ENCODE measurements at regions not wholly inside any gene's neighbourhood (a gene's known extent, or its start where the extent isn't known, plus 50 kb on each side); places are given as distances from the start of the nearest gene placed in this dataset.
"Not testable (repeated sequence)": the region's sequence is repeated elsewhere in the genome, so short reads cannot be mapped to it uniquely, and the experiment has no call there.

- no peaks in the 10 kb centered on the region for H3K36me3 ChIP-seq (ENCODE audit: control insufficient read depth, insufficient read depth, low read length)
- H3K4me3 Mint-ChIP-seq: no peak overlapping the region
- H3K4me1 ChIP-seq (ENCODE audit: control insufficient read depth, insufficient read depth, low read length): no peaks in the 10 kb centered on the region
- no peaks in the 10 kb centered on the region for H3K9me3 Mint-ChIP-seq
- H3K9me3 ChIP-seq (ENCODE audit: control insufficient read depth, low read length): no peaks in the 10 kb centered on the region
- H3K27me3 ChIP-seq (ENCODE audit: control insufficient read depth, insufficient read depth, low read length, poor library complexity, severe bottlenecking): no peaks in the 10 kb centered on the region
- H3K4me1 Mint-ChIP-seq: no peaks in the 10 kb centered on the region
- H3K27ac ChIP-seq (ENCODE audit: low read depth, low read length): no peak overlapping the region
- H3K27ac Mint-ChIP-seq: no peak overlapping the region
- TF ChIP-seq, protein P1, sequence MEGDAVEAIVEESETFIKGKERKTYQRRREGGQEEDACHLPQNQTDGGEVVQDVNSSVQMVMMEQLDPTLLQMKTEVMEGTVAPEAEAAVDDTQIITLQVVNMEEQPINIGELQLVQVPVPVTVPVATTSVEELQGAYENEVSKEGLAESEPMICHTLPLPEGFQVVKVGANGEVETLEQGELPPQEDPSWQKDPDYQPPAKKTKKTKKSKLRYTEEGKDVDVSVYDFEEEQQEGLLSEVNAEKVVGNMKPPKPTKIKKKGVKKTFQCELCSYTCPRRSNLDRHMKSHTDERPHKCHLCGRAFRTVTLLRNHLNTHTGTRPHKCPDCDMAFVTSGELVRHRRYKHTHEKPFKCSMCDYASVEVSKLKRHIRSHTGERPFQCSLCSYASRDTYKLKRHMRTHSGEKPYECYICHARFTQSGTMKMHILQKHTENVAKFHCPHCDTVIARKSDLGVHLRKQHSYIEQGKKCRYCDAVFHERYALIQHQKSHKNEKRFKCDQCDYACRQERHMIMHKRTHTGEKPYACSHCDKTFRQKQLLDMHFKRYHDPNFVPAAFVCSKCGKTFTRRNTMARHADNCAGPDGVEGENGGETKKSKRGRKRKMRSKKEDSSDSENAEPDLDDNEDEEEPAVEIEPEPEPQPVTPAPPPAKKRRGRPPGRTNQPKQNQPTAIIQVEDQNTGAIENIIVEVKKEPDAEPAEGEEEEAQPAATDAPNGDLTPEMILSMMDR (conservative IDR thresholded peaks at IDR 0.05): no peak
- H3K27me3 Mint-ChIP-seq (ENCODE audit: insufficient read depth): peaks cover 2% of the 10 kb centered on the region
- H3K36me3 Mint-ChIP-seq (ENCODE audit: low read depth): no peaks in the 10 kb centered on the region
- H3K9ac ChIP-seq (ENCODE audit: extremely low read depth, low read length, poor library complexity, severe bottlenecking): no peak overlapping the region
- H3K4me3 ChIP-seq (ENCODE audit: low read length): no peak overlapping the region
- no peak for DNase-seq
These were observed 417.2 kb downstream of the ADAM29 start for GRCh38 chr4:175335331-175335730.

DNA sequence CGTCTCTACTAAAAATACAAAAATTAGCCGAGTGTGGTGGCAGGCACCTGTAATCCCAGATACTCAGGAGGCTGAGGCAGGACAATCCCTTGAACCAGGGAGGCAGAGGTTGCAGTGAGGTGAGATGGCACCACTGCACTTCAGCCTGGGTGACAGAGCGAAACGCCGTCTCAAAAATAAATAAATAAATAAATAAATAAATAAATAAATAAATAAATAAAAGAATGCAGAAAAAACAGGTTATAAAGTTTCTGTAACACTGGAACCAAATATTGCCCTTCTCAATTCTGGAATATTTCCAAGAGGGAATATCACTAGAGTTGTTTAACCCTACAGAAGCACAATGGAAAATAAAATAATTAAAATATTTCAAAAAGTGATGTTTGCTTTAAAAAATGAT is 418.4 kb downstream of the ADAM29 start:
- H3K27ac Mint-ChIP-seq; H3K27me3 ChIP-seq (ENCODE audit: control insufficient read depth, insufficient read depth, low read length, poor library complexity, severe bottlenecking); H3K9me3 Mint-ChIP-seq; DNase-seq; H3K9me3 ChIP-seq (ENCODE audit: control insufficient read depth, low read length); H3K36me3 ChIP-seq (ENCODE audit: control insufficient read depth, insufficient read depth, low read length); H3K27ac ChIP-seq (ENCODE audit: low read depth, low read length); H3K4me1 ChIP-seq (ENCODE audit: control insufficient read depth, insufficient read depth, low read length); H3K36me3 Mint-ChIP-seq (ENCODE audit: low read depth); H3K9ac ChIP-seq (ENCODE audit: extremely low read depth, low read length, poor library complexity, severe bottlenecking); H3K4me1 Mint-ChIP-seq; H3K4me3 ChIP-seq (ENCODE audit: low read length); H3K4me3 Mint-ChIP-seq; H3K27me3 Mint-ChIP-seq (ENCODE audit: insufficient read depth): not testable (repeated sequence)
- WGBS, 2 experiments (ENCODE audit: insufficient coverage in 1 of 2, insufficient read length in 1 of 2): 80 to 93% methylated on average over 2 of the region's 5 CpGs

DNA sequence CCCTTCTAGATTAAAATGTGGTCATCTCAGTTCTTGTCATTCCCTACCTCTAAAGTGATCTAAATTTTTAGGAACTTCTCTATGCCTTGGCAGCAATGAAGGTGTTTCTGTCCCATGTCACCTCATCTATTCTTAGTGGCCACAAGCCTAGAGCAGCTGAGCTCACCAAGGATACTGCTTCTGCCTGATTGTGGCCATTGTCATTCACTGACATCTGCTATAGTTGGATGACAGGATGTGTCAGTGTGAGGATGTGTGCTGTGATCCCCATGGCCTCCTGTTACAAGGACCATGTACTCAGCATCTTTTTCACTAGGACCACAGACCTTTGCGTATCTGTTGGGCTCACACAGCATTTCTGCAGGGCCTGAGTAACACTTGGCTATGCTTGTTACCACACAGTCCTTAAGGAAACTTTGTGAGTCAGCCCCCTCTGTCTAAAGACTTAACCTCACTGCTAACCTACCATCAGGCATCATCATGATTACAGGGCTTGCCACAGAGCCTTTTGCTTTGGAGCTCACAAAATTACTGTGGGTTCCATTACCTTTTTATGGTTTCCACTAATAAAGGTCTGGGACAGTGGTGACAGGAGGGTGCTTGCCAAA is 421.0 kb downstream of the ADAM29 start:
- Histone ChIP-seq H3K4me1 (ENCODE audit: control insufficient read depth, insufficient read depth, low read length) (no peaks in the 10 kb centered on the region), H3K36me3 (ENCODE audit: control insufficient read depth, insufficient read depth, low read length) (no peaks in the 10 kb centered on the region), H3K9ac (ENCODE audit: extremely low read depth, low read length, poor library complexity, severe bottlenecking) (no peak overlapping the region), H3K27ac (ENCODE audit: low read depth, low read length) (no peak overlapping the region), H3K27me3 (ENCODE audit: control insufficient read depth, insufficient read depth, low read length, poor library complexity, severe bottlenecking) (no peaks in the 10 kb centered on the region), H3K9me3 (ENCODE audit: control insufficient read depth, low read length) (no peaks in the 10 kb centered on the region), H3K4me3 (ENCODE audit: low read length) (no peak overlapping the region)
- WGBS, 2 experiments (ENCODE audit: insufficient coverage in 1 of 2, insufficient read length in 1 of 2): 89% methylated on average over 1 of the region's 1 CpG; no CpG with 5 or more reads in 1 of the 2 experiments
- Mint-ChIP-seq H3K4me3 (no peak overlapping the region), H3K4me1 (no peaks in the 10 kb centered on the region), H3K27me3 (ENCODE audit: insufficient read depth) (peaks cover 2% of the 10 kb centered on the region), H3K9me3 (peaks cover 7% of the 10 kb centered on the region), H3K36me3 (ENCODE audit: low read depth) (no peaks in the 10 kb centered on the region), H3K27ac (no peak overlapping the region)
- TF ChIP-seq, protein P1 (conservative IDR thresholded peaks at IDR 0.05): no peak
- DNase-seq: no peak

DNA sequence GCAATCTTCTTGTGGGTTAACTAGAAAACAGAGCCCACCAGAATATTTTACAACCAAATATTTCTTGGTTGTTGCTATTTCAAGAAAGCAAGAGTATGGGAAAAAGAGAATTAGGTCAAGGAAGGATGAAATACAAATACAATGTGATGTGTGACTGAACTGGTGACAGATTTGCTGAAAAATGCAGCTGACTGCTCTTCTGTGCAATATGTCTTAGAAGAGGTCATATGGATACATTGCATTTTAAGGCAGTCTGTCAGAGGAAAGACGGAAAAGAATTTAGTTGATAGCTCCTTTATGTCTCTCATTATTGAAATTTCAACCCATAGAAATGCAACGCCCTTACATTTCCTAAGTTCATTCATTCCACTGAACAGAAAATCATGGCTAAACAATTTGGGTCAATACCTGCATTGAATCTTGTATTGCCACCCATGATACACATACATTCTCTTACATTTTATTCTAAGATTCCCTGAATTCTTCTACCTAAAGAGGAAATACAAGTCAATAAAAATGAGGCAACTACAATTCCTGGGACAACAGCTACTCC is 423.1 kb downstream of the ADAM29 start:
- H3K9me3 Mint-ChIP-seq: peaks cover 11% of the 10 kb centered on the region
- TF ChIP-seq, protein P1 (conservative IDR thresholded peaks at IDR 0.05): no peak
- no peak overlapping the region for H3K27ac Mint-ChIP-seq

More for the DNA sequence above, 423.1 kb downstream of the ADAM29 start:
- no peak for DNase-seq
- no peak overlapping the region for H3K9ac ChIP-seq (ENCODE audit: extremely low read depth, low read length, poor library complexity, severe bottlenecking)
- no peak overlapping the region for H3K4me3 ChIP-seq (ENCODE audit: low read length)
- Mint-ChIP-seq H3K4me1 (no peaks in the 10 kb centered on the region), H3K4me3 (no peak overlapping the region), H3K27me3 (ENCODE audit: insufficient read depth) (peaks cover 2% of the 10 kb centered on the region), H3K36me3 (ENCODE audit: low read depth) (no peaks in the 10 kb centered on the region)
- peaks cover 8% of the 10 kb centered on the region for H3K9me3 ChIP-seq (ENCODE audit: control insufficient read depth, low read length)
- no peaks in the 10 kb centered on the region for H3K4me1 ChIP-seq (ENCODE audit: control insufficient read depth, insufficient read depth, low read length)
- H3K27me3 ChIP-seq (ENCODE audit: control insufficient read depth, insufficient read depth, low read length, poor library complexity, severe bottlenecking): no peaks in the 10 kb centered on the region
- H3K36me3 ChIP-seq (ENCODE audit: control insufficient read depth, insufficient read depth, low read length): no peaks in the 10 kb centered on the region
- 78 to 80% methylated on average over 2 of the region's 2 CpGs for whole genome bisulfite sequencing, 2 experiments (ENCODE audit: insufficient coverage in 1 of 2, insufficient read length in 1 of 2)
- no peak overlapping the region for H3K27ac ChIP-seq (ENCODE audit: low read depth, low read length)

Data from endodermal cell (in vitro differentiated cells).